HUDEP-2 (cell line): ENCODE measurements at regions not wholly inside any gene's neighbourhood (a gene's known extent, or its start where the extent isn't known, plus 50 kb on each side); places are given as distances from the start of the nearest gene placed in this dataset.

Experiments
- DNase-seq, 76 experiments: peaks; one replicate each; lab custom pipeline; 2025; ENCODE audit not compliant: unreplicated experiment in 76 of 76; lab: John Stamatoyannopoulos, UW

GRCh38 chr4:147343692-147344091 is 137.2 kb upstream of the EDNRA start:
- no peak for DNase-seq

DNA sequence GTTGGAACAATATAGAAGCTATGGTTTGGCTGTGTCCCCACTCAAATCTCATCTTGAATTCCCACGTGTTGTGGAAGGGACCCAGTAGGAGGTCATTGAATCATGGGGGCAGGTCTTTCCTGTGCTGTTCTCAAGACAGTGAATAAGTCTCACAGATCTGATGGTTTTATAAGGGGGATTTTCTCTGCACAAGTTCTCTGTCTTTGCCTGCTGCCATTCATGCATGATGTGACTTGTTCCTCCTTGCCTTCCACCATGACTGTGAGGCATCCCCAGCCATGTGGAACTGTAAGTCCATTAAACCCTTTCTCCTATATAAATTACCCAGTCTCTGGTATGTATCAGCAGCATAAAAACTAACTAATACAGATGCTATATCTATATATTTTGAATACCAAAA is 135.2 kb upstream of the EDNRA start:
- DNase-seq: no peak

GRCh38 chr4:147347217-147347616 is 133.7 kb upstream of the EDNRA start:
- no peak for DNase-seq

GRCh38 chr4:147349193-147349592 is 131.7 kb upstream of the EDNRA start:
- no peak for DNase-seq

- no peak for DNase-seq
Measured at GRCh38 chr4:147351083-147351787, 129.7 kb upstream of the EDNRA start.

DNA sequence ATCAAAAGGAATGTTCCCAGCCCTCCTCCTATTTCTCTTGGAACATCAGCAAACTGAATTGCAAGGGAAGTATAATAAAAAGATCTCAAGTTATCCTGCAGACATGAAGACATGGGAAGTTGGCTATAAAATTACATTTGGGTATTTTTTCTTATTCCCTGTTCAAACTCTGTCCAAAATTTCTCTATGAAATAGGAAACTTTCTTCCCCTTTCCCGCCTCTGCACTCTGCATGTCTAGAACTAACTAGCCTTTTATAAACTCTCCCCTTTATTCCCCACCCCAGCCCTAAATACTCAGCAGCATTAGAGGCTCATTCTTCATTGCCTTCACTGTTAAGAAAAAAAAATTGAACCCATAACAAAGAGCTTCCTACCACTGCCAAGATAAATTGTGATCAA is 126.7 kb upstream of the EDNRA start:
- DNase-seq: no peak

DNA sequence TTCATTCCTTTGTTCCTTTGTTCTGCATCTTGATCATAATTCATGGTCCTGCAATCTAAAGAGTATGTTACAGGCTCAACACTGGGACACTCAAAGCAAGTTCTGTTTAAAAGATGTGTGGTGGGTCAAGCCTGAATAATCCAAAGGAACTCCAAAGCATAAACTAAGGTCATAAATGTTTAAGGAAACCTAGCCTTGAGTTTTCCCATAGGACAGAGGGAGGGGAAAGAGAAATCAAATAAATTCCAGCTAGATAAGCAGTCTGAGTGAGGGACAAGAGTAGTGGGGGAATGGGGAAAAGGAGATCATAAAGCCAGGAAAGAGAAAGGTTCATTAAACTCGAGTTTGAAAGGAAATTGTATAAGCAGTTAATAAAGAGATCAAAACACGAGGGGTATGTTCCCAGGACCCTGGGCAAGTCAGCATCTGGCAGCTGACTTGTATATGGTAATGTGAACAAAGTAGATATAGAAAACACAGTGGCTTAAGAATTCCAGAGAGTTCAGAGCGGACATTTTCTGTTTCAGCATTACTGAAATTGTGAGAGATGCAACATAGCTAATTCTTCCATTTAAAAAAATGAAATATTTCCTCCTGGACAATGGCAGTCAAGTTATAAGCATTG is 125.8 kb upstream of the EDNRA start:
- no peak for DNase-seq

DNA sequence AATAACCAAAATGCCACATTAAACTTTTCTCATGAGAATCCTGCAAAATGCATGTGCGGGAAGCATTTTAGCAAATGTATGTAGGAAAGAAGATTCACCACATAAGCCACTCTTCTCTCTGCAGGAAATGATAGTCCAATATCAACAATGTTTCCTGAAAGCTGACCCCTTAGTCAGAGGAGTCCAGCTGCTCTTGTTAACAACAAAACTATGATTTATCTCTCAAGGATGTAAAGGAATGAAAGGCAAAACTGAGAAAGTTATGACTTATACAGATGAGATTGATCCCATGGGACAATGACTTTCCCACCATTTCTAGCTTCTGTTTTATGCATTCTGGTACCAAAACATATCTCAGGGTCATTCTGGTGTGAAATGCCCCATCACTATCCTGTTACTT is 125.0 kb upstream of the EDNRA start:
- no peak for DNase-seq

DNA sequence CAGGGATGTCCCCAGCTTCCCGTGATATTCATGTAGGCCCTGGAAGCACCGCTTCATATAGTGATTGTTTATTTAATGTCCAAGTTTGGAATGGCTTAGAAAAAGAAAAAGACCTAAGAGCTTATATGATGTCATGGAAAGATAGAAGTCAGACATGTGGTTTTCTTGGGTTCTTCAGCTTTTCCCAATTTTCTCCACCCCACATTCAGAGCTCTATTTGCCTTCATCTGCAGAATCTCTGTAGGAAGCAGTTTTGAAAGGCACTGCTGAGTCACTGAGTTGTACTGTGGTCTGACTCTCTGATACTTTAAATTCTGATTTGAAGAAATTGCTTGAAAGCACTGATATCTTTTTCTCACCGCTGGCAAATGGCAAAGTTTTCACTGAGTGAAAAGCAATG is 120.6 kb upstream of the EDNRA start:
- DNase-seq: no peak

DNA sequence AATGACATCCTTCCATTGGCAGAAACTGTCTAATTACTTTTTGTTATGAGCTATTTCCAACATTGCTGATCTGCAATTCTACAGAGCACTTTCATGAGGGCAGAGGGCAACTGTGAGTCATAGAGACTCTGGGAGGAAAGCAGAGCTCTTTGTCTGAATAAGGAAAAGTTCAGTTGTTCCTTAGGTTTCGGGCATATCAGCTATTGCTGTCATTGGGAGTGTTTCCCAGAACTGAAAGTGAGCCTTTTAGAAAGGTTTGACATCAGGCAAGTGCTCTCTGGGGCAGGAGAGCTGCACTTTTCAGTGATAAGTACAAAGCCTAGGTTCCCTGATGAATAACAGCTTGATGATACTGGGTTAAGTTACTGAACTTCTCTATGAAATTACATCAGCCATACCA is 119.2 kb upstream of the EDNRA start:
- no peak for DNase-seq

- no peak for DNase-seq
Measured at GRCh38 chr4:147362938-147363337, 118.0 kb upstream of the EDNRA start.

DNA sequence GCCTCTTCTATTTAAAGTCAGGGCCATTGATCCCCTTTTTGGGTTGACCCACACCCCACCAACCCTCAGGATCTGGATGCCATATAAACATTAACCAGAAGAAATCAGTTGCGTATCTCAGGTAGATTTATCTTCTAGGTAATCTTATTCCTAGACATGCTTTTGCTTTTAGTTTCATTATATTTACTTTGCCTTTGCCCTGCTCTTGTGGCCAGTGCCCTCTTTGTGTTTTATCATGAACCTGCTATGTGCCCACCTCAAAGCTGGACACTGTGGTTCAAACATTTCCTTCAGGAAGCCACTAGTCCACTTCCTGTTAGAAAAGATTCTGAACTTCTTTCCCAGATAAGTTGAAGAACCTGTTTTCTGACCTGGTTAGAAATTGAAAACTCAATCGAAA is 117.4 kb upstream of the EDNRA start:
- no peak for DNase-seq

GRCh38 chr4:147365396-147365795 is 115.5 kb upstream of the EDNRA start:
- no peak for DNase-seq

DNA sequence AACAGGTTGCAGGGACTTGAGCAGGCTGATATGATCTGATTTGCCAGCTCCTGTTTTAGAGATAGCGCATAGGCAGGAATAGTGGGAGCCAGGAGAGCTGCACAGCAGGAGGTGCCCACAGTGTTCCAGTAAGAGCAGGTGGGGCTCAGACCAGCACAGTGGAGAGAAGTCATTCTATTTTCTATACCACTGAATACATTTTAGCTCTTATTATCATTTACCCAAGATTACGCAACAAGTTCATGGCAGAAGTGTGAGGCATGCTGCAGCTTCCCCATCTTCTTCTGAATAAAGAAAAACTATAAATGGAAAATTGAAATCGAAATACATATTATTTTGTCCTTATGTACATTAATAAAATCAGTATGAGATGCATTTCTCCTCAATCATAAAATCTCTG is 114.7 kb upstream of the EDNRA start:
- no peak for DNase-seq

GRCh38 chr4:147367891-147368290 is 113.0 kb upstream of the EDNRA start:
- no peak for DNase-seq

- DNase-seq: no peak
Measured at GRCh38 chr4:147368948-147369347, 111.9 kb upstream of the EDNRA start.

DNA sequence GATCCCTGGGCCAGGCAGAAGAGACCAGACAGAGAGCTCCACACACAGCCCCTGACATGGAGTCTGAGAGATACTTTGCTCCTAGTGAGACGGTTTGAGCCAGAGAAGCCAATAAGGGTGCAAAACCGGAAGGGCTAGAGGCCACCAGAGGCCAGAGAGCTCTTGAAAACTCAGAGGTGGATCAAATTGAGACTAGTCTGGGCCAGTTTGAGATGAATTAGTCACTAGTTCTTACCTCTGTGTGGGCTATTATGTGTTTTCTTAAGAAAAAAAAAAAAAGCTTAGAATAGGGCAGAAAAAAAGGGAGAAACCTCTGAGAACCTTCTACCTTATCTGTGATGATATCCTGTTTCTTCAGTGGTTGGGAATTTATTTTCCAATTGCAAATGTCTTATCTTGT is 110.4 kb upstream of the EDNRA start:
- DNase-seq: no peak

GRCh38 chr4:147370881-147371280 is 110.0 kb upstream of the EDNRA start:
- no peak for DNase-seq

DNA sequence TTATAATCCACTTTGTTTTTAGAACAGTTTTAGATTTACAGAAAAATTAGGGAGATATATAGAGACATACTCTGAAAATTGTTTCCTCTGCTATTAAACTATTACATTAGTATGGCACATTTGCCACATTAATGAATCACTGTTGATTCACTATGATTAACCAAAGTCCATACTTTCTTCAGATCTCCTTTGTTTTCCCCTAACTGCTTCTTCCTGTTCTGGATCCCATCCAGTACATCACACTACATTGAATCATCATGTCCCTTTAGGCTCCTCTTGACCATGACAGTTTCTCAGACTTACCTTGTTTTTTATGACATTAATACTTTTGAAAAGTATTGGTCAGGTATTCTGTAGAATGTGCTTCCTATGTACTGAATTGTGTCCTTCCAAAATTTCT is 109.2 kb upstream of the EDNRA start:
- no peak for DNase-seq

DNA sequence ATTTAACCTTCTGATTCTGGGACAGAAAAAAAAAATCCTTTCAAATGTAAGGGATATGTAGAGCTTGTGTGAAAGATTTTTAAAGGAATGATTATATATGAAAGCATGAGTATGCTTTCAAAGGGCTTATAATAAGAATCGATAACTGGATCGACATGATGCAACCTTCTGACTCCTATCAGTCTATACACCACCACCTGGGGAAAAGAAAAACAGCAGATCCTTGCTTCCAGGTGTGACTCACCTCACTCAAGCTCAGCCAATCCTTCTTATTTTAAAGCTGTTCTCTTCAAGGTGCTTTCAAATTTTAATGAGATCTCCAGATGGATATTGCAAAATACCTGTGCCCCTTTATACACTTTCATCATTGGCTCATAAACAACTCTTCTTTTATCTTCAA is 102.1 kb upstream of the EDNRA start:
- DNase-seq: no peak

DNA sequence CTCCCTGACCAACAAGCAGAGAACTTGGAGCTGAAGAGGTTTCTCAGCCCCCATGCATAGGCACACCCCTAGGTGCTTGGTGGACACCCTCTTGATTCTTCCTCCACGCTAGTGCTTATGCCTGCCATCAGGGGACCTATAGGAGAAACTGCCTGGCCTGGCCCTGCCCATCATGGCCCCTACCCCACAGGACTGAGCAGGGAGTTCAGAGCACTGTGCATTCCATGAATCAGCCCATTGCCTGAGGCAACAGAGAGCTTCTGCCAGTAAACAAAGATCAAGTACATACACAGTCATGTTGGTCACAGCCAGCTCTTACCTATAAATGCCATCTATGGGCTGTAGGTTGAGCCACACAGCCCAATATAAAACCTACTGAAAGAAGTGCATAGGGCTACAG is 99.1 kb upstream of the EDNRA start:
- no peak for DNase-seq

GRCh38 chr4:147388018-147388417 is 92.9 kb upstream of the EDNRA start:
- DNase-seq: no peak

DNA sequence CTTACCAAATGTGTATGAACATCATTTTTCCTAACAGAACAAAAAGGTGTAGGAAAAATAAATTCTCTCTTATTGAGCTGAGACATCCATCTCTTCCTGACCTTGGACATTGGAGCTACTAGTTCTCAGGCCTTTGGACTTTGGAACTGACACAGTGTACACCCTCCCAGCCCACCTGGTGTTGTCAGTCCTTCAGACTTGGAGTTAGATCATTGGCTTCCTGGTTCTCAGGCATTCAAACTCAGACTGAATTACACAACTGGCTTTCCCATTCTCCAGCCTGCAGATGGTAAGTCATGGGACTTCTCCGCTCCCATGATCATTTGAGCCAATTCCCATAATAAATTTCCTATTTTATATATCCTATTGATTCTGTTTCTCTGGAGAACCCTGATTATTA is 84.8 kb upstream of the EDNRA start:
- DNase-seq: no peak
